CD8-positive, alpha-beta memory T cell (primary cell): ENCODE measurements at regions not wholly inside any gene's neighbourhood (a gene's known extent, or its start where the extent isn't known, plus 50 kb on each side); places are given as distances from the start of the nearest gene placed in this dataset.
A peak's percentile ranks its signal among the peaks of the same experiment; 100 is the strongest.

Experiments used
- CTCF ChIA-PET: fragments of 350-600 bp; sonication (Branson Sonifier 250); formaldehyde crosslinking; loops from one replicate; lab custom pipeline; 2021; ENCODE audit warnings: antibody characterized with exemption; lab: Charles Lee
- POLR2A ChIA-PET: fragments of 350-600 bp; sonication (Branson Sonifier 250); formaldehyde crosslinking; loops from one replicate; lab custom pipeline; 2021; ENCODE audit warnings: antibody characterized with exemption; lab: Charles Lee
- DNase-seq, 5 donors: peaks; one replicate each; pipeline versions ENCODE4 v3.0.0 to v3.0.0-alpha.2; 2020 to 2022; ENCODE audit warnings: mixed read lengths in 1 of 5
- H3K27ac ChIP-seq: one replicate; pipeline ENCODE4 v1.7.0; 2013; ENCODE audit warnings: low read depth, mild to moderate bottlenecking, low read length, moderate library complexity
- H3K27me3 ChIP-seq: 2 replicates; pipeline ENCODE4 v1.7.0; 2013; ENCODE audit warnings: low read length, mild to moderate bottlenecking; ENCODE audit not compliant: insufficient read depth, poor library complexity, severe bottlenecking
- H3K36me3 ChIP-seq: 2 replicates; pipeline ENCODE4 v1.7.0; 2013; ENCODE audit warnings: mild to moderate bottlenecking, low read length, moderate library complexity; ENCODE audit not compliant: insufficient read depth
- H3K4me1 ChIP-seq: 2 replicates; pipeline ENCODE4 v1.7.0; 2013; ENCODE audit warnings: mild to moderate bottlenecking, low read length, moderate library complexity; ENCODE audit not compliant: insufficient read depth
- H3K4me3 ChIP-seq: 2 replicates; pipeline ENCODE4 v1.7.0; 2013; ENCODE audit warnings: mild to moderate bottlenecking, low read length
- H3K9me3 ChIP-seq: 2 replicates; pipeline ENCODE4 v1.7.0; 2013; ENCODE audit warnings: mild to moderate bottlenecking, low read length
- H3K27ac Mint-ChIP-seq, 8 donors: one replicate each; pipeline ENCODE4 v1.8.0; 2020 to 2021; ENCODE audit warnings: mixed read lengths in 8 of 8, mild to moderate bottlenecking in 6 of 8, inconsistent platforms in 3 of 8, moderate library complexity in 3 of 8
- H3K27me3 Mint-ChIP-seq, 2 donors: one replicate each; pipeline ENCODE4 v1.8.0; 2020 to 2021; ENCODE audit warnings: mixed read lengths in 2 of 2, mild to moderate bottlenecking in 1 of 2, moderate library complexity in 1 of 2
- H3K36me3 Mint-ChIP-seq, 3 donors: one replicate each; pipeline ENCODE4 v1.8.0; 2020 to 2021; ENCODE audit warnings: mixed read lengths in 3 of 3, inconsistent platforms in 1 of 3, mild to moderate bottlenecking in 1 of 3
- H3K4me1 Mint-ChIP-seq, 3 donors: one replicate each; pipeline ENCODE4 v1.8.0; 2020 to 2021; ENCODE audit warnings: mixed read lengths in 3 of 3, inconsistent platforms in 1 of 3, mild to moderate bottlenecking in 1 of 3
- H3K4me3 Mint-ChIP-seq, 7 donors: one replicate each; pipeline ENCODE4 v1.8.0; 2020 to 2021; ENCODE audit warnings: mixed read lengths in 7 of 7, mild to moderate bottlenecking in 6 of 7, moderate library complexity in 4 of 7, inconsistent platforms in 2 of 7
- H3K9me3 Mint-ChIP-seq, 5 donors: one replicate each; pipeline ENCODE4 v1.8.0; 2020 to 2022; ENCODE audit warnings: mixed read lengths in 5 of 5, mild to moderate bottlenecking in 3 of 5, moderate library complexity in 2 of 5, inconsistent platforms in 1 of 5

GRCh38 chr12:89160716-89161123 is 191.6 kb downstream of the DUSP6 start:
- no peak for DNase-seq
- Mint-ChIP-seq H3K9me3 (no peaks in the 10 kb centered on the region), H3K4me1 (no peaks in the 10 kb centered on the region), H3K4me3 (no peak overlapping the region), H3K27me3 (peaks cover 0 to 7% of the 10 kb centered on the region in 2 donors), H3K27ac (no peak overlapping the region), H3K36me3 (no peaks in the 10 kb centered on the region)
- no peaks in the 10 kb centered on the region for H3K36me3 ChIP-seq
- H3K9me3 ChIP-seq: no peaks in the 10 kb centered on the region
- POLR2A ChIA-PET: no interaction called here
- H3K4me1 ChIP-seq: no peaks in the 10 kb centered on the region
- no peaks in the 10 kb centered on the region for H3K27me3 ChIP-seq
- H3K4me3 ChIP-seq: no peak overlapping the region
- CTCF ChIA-PET: no interaction called here
- H3K27ac ChIP-seq: no peak overlapping the region

GRCh38 chr12:89157413-89157812 is 194.9 kb downstream of the DUSP6 start:
- no peaks in the 10 kb centered on the region for H3K36me3 ChIP-seq
- DNase-seq: no peak
- ChIA-PET POLR2A (no interaction called here), CTCF (no interaction called here)
- no peaks in the 10 kb centered on the region for H3K4me1 ChIP-seq
- Mint-ChIP-seq H3K4me3 (no peak overlapping the region), H3K27ac (no peak overlapping the region), H3K9me3 (peaks cover 0 to 2% (median 0%) of the 10 kb centered on the region in 5 donors), H3K36me3 (no peaks in the 10 kb centered on the region), H3K4me1 (no peaks in the 10 kb centered on the region), H3K27me3 (peaks cover 0 to 11% of the 10 kb centered on the region in 2 donors)
- no peak overlapping the region for H3K27ac ChIP-seq
- H3K4me3 ChIP-seq: no peak overlapping the region
- no peaks in the 10 kb centered on the region for H3K27me3 ChIP-seq
- no peaks in the 10 kb centered on the region for H3K9me3 ChIP-seq

- H3K9me3 Mint-ChIP-seq: peaks cover 0 to 2% (median 0%) of the 10 kb centered on the region in 5 donors
- DNase-seq: no peak
- POLR2A ChIA-PET: no interaction called here
- no peaks in the 10 kb centered on the region for H3K4me1 ChIP-seq
- H3K4me3 Mint-ChIP-seq: no peak overlapping the region
- H3K27me3 ChIP-seq: no peaks in the 10 kb centered on the region
- CTCF ChIA-PET: no interaction called here
- H3K27ac ChIP-seq: no peak overlapping the region
- no peaks in the 10 kb centered on the region for H3K36me3 ChIP-seq
- peaks cover 0 to 11% of the 10 kb centered on the region in 2 donors for H3K27me3 Mint-ChIP-seq
- H3K36me3 Mint-ChIP-seq: no peaks in the 10 kb centered on the region
- no peaks in the 10 kb centered on the region for H3K4me1 Mint-ChIP-seq
- H3K9me3 ChIP-seq: no peaks in the 10 kb centered on the region
- H3K27ac Mint-ChIP-seq: no peak overlapping the region
- no peak overlapping the region for H3K4me3 ChIP-seq
Observed at GRCh38 chr12:89156862-89157262, 195.4 kb downstream of the DUSP6 start.

- Histone ChIP-seq H3K9me3 (no peaks in the 10 kb centered on the region), H3K27ac (no peak overlapping the region), H3K4me1 (no peaks in the 10 kb centered on the region), H3K36me3 (no peaks in the 10 kb centered on the region), H3K4me3 (no peak overlapping the region), H3K27me3 (no peaks in the 10 kb centered on the region)
- CTCF ChIA-PET: no interaction called here
- no peaks in the 10 kb centered on the region for H3K36me3 Mint-ChIP-seq
- no peak for DNase-seq
- no peak overlapping the region for H3K27ac Mint-ChIP-seq
- POLR2A ChIA-PET: no interaction called here
- peaks cover 0 to 2% (median 0%) of the 10 kb centered on the region in 5 donors for H3K9me3 Mint-ChIP-seq
- H3K27me3 Mint-ChIP-seq: peaks cover 0 to 11% of the 10 kb centered on the region in 2 donors
- no peak overlapping the region for H3K4me3 Mint-ChIP-seq
- no peaks in the 10 kb centered on the region for H3K4me1 Mint-ChIP-seq
Observed at GRCh38 chr12:89156340-89156739, 196.0 kb downstream of the DUSP6 start.

- Histone ChIP-seq H3K9me3 (no peaks in the 10 kb centered on the region), H3K4me3 (no peak overlapping the region), H3K4me1 (no peaks in the 10 kb centered on the region), H3K36me3 (no peaks in the 10 kb centered on the region), H3K27me3 (no peaks in the 10 kb centered on the region), H3K27ac (no peak overlapping the region)
- ChIA-PET POLR2A (no interaction called here), CTCF (no interaction called here)
- no peak overlapping the region for H3K27ac Mint-ChIP-seq
- peaks cover 0 to 2% (median 0%) of the 10 kb centered on the region in 3 donors for H3K36me3 Mint-ChIP-seq
- peaks cover 0 to 11% of the 10 kb centered on the region in 2 donors for H3K27me3 Mint-ChIP-seq
- no peak for DNase-seq
- no peaks in the 10 kb centered on the region for H3K4me1 Mint-ChIP-seq
- H3K4me3 Mint-ChIP-seq: no peak overlapping the region
- H3K9me3 Mint-ChIP-seq: peaks cover 0 to 4% (median 1%) of the 10 kb centered on the region in 5 donors
Observed at GRCh38 chr12:89155826-89156225, 196.5 kb downstream of the DUSP6 start.

- Mint-ChIP-seq H3K4me3 (no peak overlapping the region), H3K4me1 (no peaks in the 10 kb centered on the region), H3K36me3 (peaks cover 0 to 4% (median 0%) of the 10 kb centered on the region in 3 donors), H3K9me3 (peaks cover 0 to 7% (median 6%) of the 10 kb centered on the region in 5 donors), H3K27ac (peak overlapping the region in 1 of 8 donors; percentile 65), H3K27me3 (peaks cover 0 to 11% of the 10 kb centered on the region in 2 donors)
- Histone ChIP-seq H3K36me3 (no peaks in the 10 kb centered on the region), H3K4me1 (no peaks in the 10 kb centered on the region), H3K27me3 (no peaks in the 10 kb centered on the region), H3K9me3 (no peaks in the 10 kb centered on the region), H3K27ac (no peak overlapping the region), H3K4me3 (no peak overlapping the region)
- no peak for DNase-seq
- ChIA-PET CTCF (no interaction called here), POLR2A (no interaction called here)
Observed at GRCh38 chr12:89154743-89155499, 197.4 kb downstream of the DUSP6 start.

GRCh38 chr12:89153341-89153740 is 199.0 kb downstream of the DUSP6 start:
- H3K27me3 Mint-ChIP-seq: peaks cover 0 to 11% of the 10 kb centered on the region in 2 donors
- no peaks in the 10 kb centered on the region for H3K27me3 ChIP-seq
- H3K4me3 Mint-ChIP-seq: no peak overlapping the region
- peaks cover 0 to 4% (median 0%) of the 10 kb centered on the region in 3 donors for H3K36me3 Mint-ChIP-seq
- no peaks in the 10 kb centered on the region for H3K9me3 ChIP-seq
- peaks cover 0 to 10% (median 6%) of the 10 kb centered on the region in 5 donors for H3K9me3 Mint-ChIP-seq
- no peak overlapping the region for H3K27ac Mint-ChIP-seq
- H3K4me1 ChIP-seq: no peaks in the 10 kb centered on the region
- H3K4me3 ChIP-seq: no peak overlapping the region
- H3K36me3 ChIP-seq: no peaks in the 10 kb centered on the region
- no peaks in the 10 kb centered on the region for H3K4me1 Mint-ChIP-seq
- ChIA-PET POLR2A (no interaction called here), CTCF (no interaction called here)
- DNase-seq: no peak
- H3K27ac ChIP-seq: no peak overlapping the region

- ChIA-PET POLR2A (no interaction called here), CTCF (interaction anchor here (0.5 to 1.4 kb wide), 2 partner anchors 259 to 310 kb away, joined by 3 read pairs; no protein-coding TSS in a partner anchor)
- Mint-ChIP-seq H3K27me3 (peaks cover 3 to 7% of the 10 kb centered on the region in 2 donors), H3K27ac (no peak overlapping the region), H3K4me3 (no peak overlapping the region), H3K9me3 (peaks cover 0 to 10% (median 6%) of the 10 kb centered on the region in 5 donors), H3K36me3 (peaks cover 0 to 9% (median 0%) of the 10 kb centered on the region in 3 donors), H3K4me1 (no peaks in the 10 kb centered on the region)
- Histone ChIP-seq H3K27ac (no peak overlapping the region), H3K4me3 (no peak overlapping the region), H3K27me3 (no peaks in the 10 kb centered on the region), H3K36me3 (no peaks in the 10 kb centered on the region), H3K9me3 (no peaks in the 10 kb centered on the region), H3K4me1 (no peaks in the 10 kb centered on the region)
- DNase-seq: no peak
Observed at GRCh38 chr12:89151536-89151935, 200.8 kb downstream of the DUSP6 start.
